IPS DF 6.9 (cell line): ENCODE measurements at regions not wholly inside any gene's neighbourhood (a gene's known extent, or its start where the extent isn't known, plus 50 kb on each side); places are given as distances from the start of the nearest gene placed in this dataset.
"Not testable (repeated sequence)": the region's sequence is repeated elsewhere in the genome, so short reads cannot be mapped to it uniquely, and the experiment has no call there.

Experiments
- DNase-seq: peaks from one replicate; pipeline ENCODE4 v3.0.0-alpha.2; 2013; ENCODE audit warnings: low read depth, low spot score
- H3K27ac ChIP-seq: one replicate; pipeline ENCODE4 v1.5.1; 2013; ENCODE audit warnings: low read length, control low read depth
- H3K27me3 ChIP-seq: 2 replicates; pipeline ENCODE4 v1.6.1; 2013; ENCODE audit warnings: mild to moderate bottlenecking, low read length; ENCODE audit not compliant: control insufficient read depth, insufficient read depth
- H3K36me3 ChIP-seq: 2 replicates; pipeline ENCODE4 v1.6.1; 2013; ENCODE audit warnings: low read length; ENCODE audit not compliant: control insufficient read depth, insufficient read depth
- H3K4me1 ChIP-seq: 2 replicates; pipeline ENCODE4 v1.6.1; 2013; ENCODE audit warnings: low read length; ENCODE audit not compliant: control insufficient read depth, insufficient read depth
- H3K4me3 ChIP-seq: 2 replicates; pipeline ENCODE4 v1.5.1; 2013; ENCODE audit warnings: mild to moderate bottlenecking, low read length
- H3K9me3 ChIP-seq: 2 replicates; pipeline ENCODE4 v1.6.1; 2013; ENCODE audit warnings: low read length, inconsistent platforms; ENCODE audit not compliant: control insufficient read depth, insufficient read depth
- WGBS: extraction: QIAGEN DNeasy Blood & Tissue Kit; methylation state at CpG from one replicate; pipeline ENCODE4 v1.1.7; 2013; ENCODE audit warnings: mixed read lengths, missing lambda C conversion rate; ENCODE audit not compliant: insufficient read length, insufficient coverage; 5-methylcytosine and 5-hydroxymethylcytosine counted together

GRCh38 chr18:62648045-62648678, 67.2 kb upstream of the PHLPP1 start:
- no CpG with 5 or more reads among the region's 6 CpGs for WGBS
- Histone ChIP-seq H3K4me3 (no peak overlapping the region), H3K4me1 (no peaks in the 10 kb centered on the region), H3K36me3 (no peaks in the 10 kb centered on the region), H3K27me3 (no peaks in the 10 kb centered on the region), H3K27ac (no peak overlapping the region), H3K9me3 (no peaks in the 10 kb centered on the region)
- DNase-seq, result no peak

GRCh38 chr18:62651276-62652056, 63.9 kb upstream of the PHLPP1 start:
- DNase-seq, result no peak
- no CpG with 5 or more reads among the region's 7 CpGs for WGBS
- H3K36me3 ChIP-seq, result no peaks in the 10 kb centered on the region
- no peak overlapping the region for H3K4me3 ChIP-seq
- no peaks in the 10 kb centered on the region for H3K27me3 ChIP-seq
- H3K4me1 ChIP-seq, result no peaks in the 10 kb centered on the region
- no peak overlapping the region for H3K27ac ChIP-seq
- no peaks in the 10 kb centered on the region for H3K9me3 ChIP-seq

DNA sequence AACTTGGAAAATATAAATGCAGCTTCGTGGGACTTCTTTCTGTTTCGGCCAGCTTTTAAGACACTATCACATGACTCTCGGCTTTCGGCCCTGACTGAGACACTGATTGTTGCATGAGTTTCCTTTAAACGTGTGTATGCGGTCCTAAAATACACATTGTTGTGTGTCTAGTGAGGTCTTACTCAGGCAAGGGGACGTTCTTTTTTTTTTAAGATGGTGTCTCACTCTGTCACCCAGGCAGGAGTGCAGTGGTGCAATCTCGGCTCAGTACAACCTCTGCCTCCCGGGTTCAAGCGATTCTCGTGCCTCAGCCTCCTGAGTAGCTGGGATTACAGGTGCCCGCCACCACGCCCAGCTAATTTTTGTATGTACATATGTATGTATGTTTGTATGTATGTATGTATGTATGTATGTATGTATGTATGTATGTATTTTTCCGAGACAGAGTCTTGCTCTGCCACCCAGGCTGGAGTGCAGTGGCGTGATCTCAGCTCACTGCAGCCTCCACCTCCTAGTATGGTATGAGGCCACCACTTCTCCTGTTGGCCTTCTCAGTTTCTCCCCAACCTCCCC, 63.2 kb upstream of the PHLPP1 start:
- not testable (repeated sequence) for H3K36me3 ChIP-seq, H3K4me3 ChIP-seq, H3K4me1 ChIP-seq, H3K27me3 ChIP-seq, H3K9me3 ChIP-seq, DNase-seq, H3K27ac ChIP-seq
- no CpG with 5 or more reads among the region's 15 CpGs for WGBS

- no CpG with 5 or more reads among the region's 15 CpGs for WGBS
- no peak for DNase-seq
Observed at GRCh38 chr18:62655520-62656219, 59.7 kb upstream of the PHLPP1 start.

GRCh38 chr18:62658028-62658427, 57.3 kb upstream of the PHLPP1 start:
- H3K27me3 ChIP-seq, result no peaks in the 10 kb centered on the region
- no peaks in the 10 kb centered on the region for H3K4me1 ChIP-seq
- no CpG with 5 or more reads among the region's 1 CpG for WGBS
- no peak for DNase-seq
- no peaks in the 10 kb centered on the region for H3K36me3 ChIP-seq
- no peak overlapping the region for H3K4me3 ChIP-seq
- no peak overlapping the region for H3K27ac ChIP-seq
- H3K9me3 ChIP-seq, result no peaks in the 10 kb centered on the region

More at GRCh38 chr18:62655520-62656219, 59.7 kb upstream of the PHLPP1 start:
- no peak overlapping the region for H3K27ac ChIP-seq
- no peaks in the 10 kb centered on the region for H3K36me3 ChIP-seq
- no peaks in the 10 kb centered on the region for H3K9me3 ChIP-seq
- H3K27me3 ChIP-seq, result no peaks in the 10 kb centered on the region
- no peak overlapping the region for H3K4me3 ChIP-seq
- H3K4me1 ChIP-seq, result no peaks in the 10 kb centered on the region

GRCh38 chr18:62659698-62660097, 55.6 kb upstream of the PHLPP1 start:
- no CpG with 5 or more reads among the region's 2 CpGs for WGBS
- Histone ChIP-seq H3K27me3 (no peaks in the 10 kb centered on the region), H3K27ac (no peak overlapping the region), H3K36me3 (no peaks in the 10 kb centered on the region), H3K4me3 (no peak overlapping the region), H3K4me1 (no peaks in the 10 kb centered on the region), H3K9me3 (no peaks in the 10 kb centered on the region)
- no peak for DNase-seq

- H3K9me3 ChIP-seq, result no peaks in the 10 kb centered on the region
- H3K4me1 ChIP-seq, result no peaks in the 10 kb centered on the region
- no peaks in the 10 kb centered on the region for H3K27me3 ChIP-seq
- WGBS, result 100% methylated on average over 1 of the region's 3 CpGs
- H3K36me3 ChIP-seq, result no peaks in the 10 kb centered on the region
- H3K27ac ChIP-seq, result no peak overlapping the region
- no peak overlapping the region for H3K4me3 ChIP-seq
- no peak for DNase-seq
Observed at GRCh38 chr18:62660691-62661090, 54.6 kb upstream of the PHLPP1 start.

DNA sequence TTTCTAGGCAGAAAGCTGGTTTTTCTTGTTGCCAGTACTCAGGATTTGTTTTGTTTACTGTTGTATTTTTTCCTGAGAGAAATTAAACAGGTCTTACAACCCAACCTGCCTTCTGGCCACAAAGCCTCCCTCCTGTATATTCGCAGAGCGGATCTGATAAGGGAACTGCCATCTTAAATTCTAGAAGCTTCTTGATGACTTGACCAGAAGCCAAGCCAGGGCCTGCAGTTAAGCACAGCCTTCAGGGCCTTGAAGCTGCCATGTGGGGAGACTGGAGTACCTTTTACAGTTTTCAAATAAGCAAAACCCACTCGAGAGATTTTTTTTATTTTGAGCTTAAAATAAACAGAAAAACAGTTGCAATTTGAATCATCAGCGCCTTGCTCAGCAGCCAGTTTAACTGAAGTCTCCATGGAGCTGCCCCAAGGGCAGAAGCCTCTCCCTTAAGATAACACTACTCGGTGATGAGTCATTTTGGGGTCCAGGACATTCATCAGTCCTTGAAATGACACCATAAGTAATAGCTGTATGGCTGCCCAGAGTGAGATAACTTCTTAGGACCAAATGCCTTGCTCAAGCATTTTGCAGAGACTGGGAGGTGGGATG, 51.5 kb upstream of the PHLPP1 start:
- Histone ChIP-seq H3K27ac (no peak overlapping the region), H3K9me3 (no peaks in the 10 kb centered on the region), H3K27me3 (no peaks in the 10 kb centered on the region), H3K36me3 (no peaks in the 10 kb centered on the region), H3K4me3 (no peak overlapping the region), H3K4me1 (no peaks in the 10 kb centered on the region)
- WGBS, result no CpG with 5 or more reads among the region's 5 CpGs
- DNase-seq, result no peak

- Histone ChIP-seq H3K36me3 (no peaks in the 10 kb centered on the region), H3K4me1 (no peaks in the 10 kb centered on the region), H3K27me3 (no peaks in the 10 kb centered on the region), H3K4me3 (no peak overlapping the region), H3K9me3 (no peaks in the 10 kb centered on the region), H3K27ac (no peak overlapping the region)
- no CpG with 5 or more reads among the region's 6 CpGs for WGBS
- no peak for DNase-seq
Observed at GRCh38 chr18:62664414-62664813, 50.9 kb upstream of the PHLPP1 start.

DNA sequence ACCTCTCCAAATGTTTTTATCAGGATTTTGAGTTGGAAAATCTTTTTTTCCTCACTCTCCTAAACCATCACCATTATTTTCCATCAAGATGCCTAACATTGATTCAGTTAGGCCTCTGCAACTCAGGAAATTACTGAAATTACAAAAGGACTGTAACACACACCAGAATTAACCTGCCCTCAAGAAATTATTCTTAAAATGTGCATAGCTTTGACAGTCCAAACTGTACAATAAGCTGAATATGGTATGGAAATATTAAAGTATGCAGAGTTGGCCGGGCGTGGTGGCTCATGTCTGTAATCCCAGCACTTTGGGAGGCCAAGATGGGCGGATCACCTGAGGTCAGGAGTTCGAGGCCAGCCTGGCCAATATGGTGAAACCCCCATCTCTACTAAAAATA, 50.2 kb upstream of the PHLPP1 start:
- no peak for DNase-seq
- no peaks in the 10 kb centered on the region for H3K4me1 ChIP-seq
- H3K4me3 ChIP-seq, result no peak overlapping the region
- no peaks in the 10 kb centered on the region for H3K9me3 ChIP-seq
- WGBS, result no CpG with 5 or more reads among the region's 4 CpGs
- no peak overlapping the region for H3K27ac ChIP-seq
- no peaks in the 10 kb centered on the region for H3K27me3 ChIP-seq
- no peaks in the 10 kb centered on the region for H3K36me3 ChIP-seq
